HG03139 (cell line): ENCODE measurements at regions not wholly inside any gene's neighbourhood (a gene's known extent, or its start where the extent isn't known, plus 50 kb on each side); places are given as distances from the start of the nearest gene placed in this dataset.
"Not testable (repeated sequence)": the region's sequence is repeated elsewhere in the genome, so short reads cannot be mapped to it uniquely, and the experiment has no call there.

Experiments
- ATAC-seq: cut with Tn5 transposase; IDR thresholded peaks from one replicate; pipeline ENCODE4 v1.9.1; 2021; ENCODE audit not compliant: unreplicated experiment

- ATAC-seq: no peak
These were observed 49.9 kb downstream of the ILRUN start for GRCh38 chr6:34646714-34647113.

GRCh38 chr6:34645627-34646026 is 50.9 kb downstream of the ILRUN start:
- no peak for ATAC-seq

GRCh38 chr6:34644716-34645115 is 51.9 kb downstream of the ILRUN start:
- no peak for ATAC-seq

GRCh38 chr6:34642427-34642826 is 54.1 kb downstream of the ILRUN start:
- no peak for ATAC-seq

- ATAC-seq: not testable (repeated sequence)
These were observed 56.3 kb downstream of the ILRUN start for GRCh38 chr6:34640074-34640849.

GRCh38 chr6:34638834-34639736 is 57.5 kb downstream of the ILRUN start:
- peak; percentile 57 for ATAC-seq

- ATAC-seq: no peak
These were observed 62.8 kb downstream of the ILRUN start for GRCh38 chr6:34633785-34634184.

- ATAC-seq: no peak
These were observed 63.3 kb downstream of the ILRUN start for GRCh38 chr6:34633256-34633655.

GRCh38 chr6:34630040-34630439 is 66.5 kb downstream of the ILRUN start:
- no peak for ATAC-seq

- no peak for ATAC-seq
These were observed 69.3 kb downstream of the ILRUN start for GRCh38 chr6:34627296-34627695.

- ATAC-seq: no peak
These were observed 62.5 kb upstream of the SPDEF start for GRCh38 chr6:34618430-34619182.

- no peak for ATAC-seq
These were observed 61.1 kb upstream of the SPDEF start for GRCh38 chr6:34617231-34617630.

GRCh38 chr6:34616227-34616585 is 60.1 kb upstream of the SPDEF start:
- no peak for ATAC-seq

- ATAC-seq: no peak
These were observed 59.6 kb upstream of the SPDEF start for GRCh38 chr6:34615574-34616226.

GRCh38 chr6:34610819-34611477 is 54.8 kb upstream of the SPDEF start:
- ATAC-seq: no peak

GRCh38 chr6:34608321-34609091 is 52.4 kb upstream of the SPDEF start:
- no peak for ATAC-seq

- no peak for ATAC-seq
These were observed 50.5 kb upstream of the SPDEF start for GRCh38 chr6:34606477-34607265.
